Testis (tissue), 2 donors: ENCODE measurements at regions not wholly inside any gene's neighbourhood (a gene's known extent, or its start where the extent isn't known, plus 50 kb on each side); places are given as distances from the start of the nearest gene placed in this dataset.
A peak's percentile ranks its signal among the peaks of the same experiment; 100 is the strongest.

Experiments used
- DNase-seq: peaks from one replicate; pipeline ENCODE4 v3.0.0-alpha.2; 2019
- H3K27ac ChIP-seq, 2 donors: fragments of 200-600 bp; sonication (generic); one replicate each; pipeline ENCODE4 v1.5.1; 2019
- H3K27me3 ChIP-seq: fragments of 200-600 bp; sonication (generic); one replicate; pipeline ENCODE4 v1.5.1; 2019
- H3K36me3 ChIP-seq: fragments of 200-600 bp; sonication (generic); one replicate; pipeline ENCODE4 v1.5.1; 2017; ENCODE audit warnings: low read depth; ENCODE audit errors: missing control alignments
- H3K4me1 ChIP-seq: fragments of 200-600 bp; sonication (generic); one replicate; pipeline ENCODE4 v1.5.1; 2019
- H3K4me3 ChIP-seq, 2 donors: fragments of 200-600 bp; sonication (generic); one replicate each; pipeline ENCODE4 v1.5.1; 2017 to 2019
- H3K9me3 ChIP-seq: fragments of 200-600 bp; sonication (generic); one replicate; pipeline ENCODE4 v1.5.1; 2017
- CTCF ChIP-seq, 3 experiments: fragments of 450-650 bp in 2 of 3; fragments of 200-600 bp in 1 of 3; sonication (generic) in 1 of 3; IDR thresholded peaks; one replicate each; pipeline ENCODE4 v1.5.1; 2016 to 2019; ENCODE audit warnings: antibody characterized with exemption in 3 of 3, mild to moderate bottlenecking in 2 of 3, moderate library complexity in 1 of 3
- POLR2A ChIP-seq: fragments of 450-650 bp; IDR thresholded peaks from one replicate; pipeline ENCODE4 v1.6.1; 2017; ENCODE audit warnings: antibody characterized with exemption, mild to moderate bottlenecking, moderate library complexity
- WGBS, 2 donors: methylation state at CpG; one replicate each; pipeline ENCODE4 v1.1.5; 2018; 5-methylcytosine and 5-hydroxymethylcytosine counted together
- intact Hi-C: fragments of 100-400 bp; cut with DNase I; formaldehyde crosslinking; loops from one replicate; pipeline ENCODE4 v1.15.1; 2023; ENCODE audit warnings: low total_unique reads

GRCh38 chr5:57705769-57706168 lies 223.2 kb upstream of the ACTBL2 start:
- Histone ChIP-seq H3K4me3 (no peak overlapping the region), H3K4me1 (no peaks in the 10 kb centered on the region), H3K27me3 (no peaks in the 10 kb centered on the region), H3K36me3 (no peaks in the 10 kb centered on the region), H3K27ac (no peak overlapping the region), H3K9me3 (no peaks in the 10 kb centered on the region)
- TF ChIP-seq CTCF (IDR thresholded peaks at IDR 0.05), result no peak
- TF ChIP-seq POLR2A, result no peak
- WGBS, 2 donors, result 55 to 58% methylated on average over 3 of the region's 3 CpGs
- no peak for DNase-seq
- intact Hi-C loops, result no loop called here

DNA sequence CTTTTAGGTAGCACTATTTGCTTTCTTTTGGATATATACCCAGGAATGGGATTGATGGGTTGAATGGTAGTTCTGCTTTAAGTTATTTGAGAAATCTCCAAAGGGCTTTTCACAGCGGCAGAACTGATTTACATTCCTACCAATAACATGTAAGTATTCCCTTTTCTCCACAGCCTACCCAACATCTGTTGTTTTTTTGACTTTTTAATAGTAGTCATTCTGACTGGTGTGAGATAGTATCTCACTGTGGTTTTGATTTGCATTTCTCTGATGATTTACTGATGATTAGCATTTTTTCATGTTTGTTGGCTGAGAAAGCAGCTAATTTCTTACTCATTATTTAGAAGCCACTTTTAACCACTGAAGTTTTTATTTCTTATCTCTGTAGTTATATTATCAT lies 221.1 kb upstream of the ACTBL2 start:
- TF ChIP-seq POLR2A (no peak), CTCF (IDR thresholded peaks at IDR 0.05) (no peak)
- Histone ChIP-seq H3K4me1 (no peaks in the 10 kb centered on the region), H3K36me3 (no peaks in the 10 kb centered on the region), H3K9me3 (no peaks in the 10 kb centered on the region), H3K4me3 (no peak overlapping the region), H3K27ac (no peak overlapping the region), H3K27me3 (no peaks in the 10 kb centered on the region)
- intact Hi-C loops, result no loop called here
- 90 to 100% methylated on average over 1 of the region's 1 CpG for WGBS, 2 donors
- DNase-seq, result no peak

DNA sequence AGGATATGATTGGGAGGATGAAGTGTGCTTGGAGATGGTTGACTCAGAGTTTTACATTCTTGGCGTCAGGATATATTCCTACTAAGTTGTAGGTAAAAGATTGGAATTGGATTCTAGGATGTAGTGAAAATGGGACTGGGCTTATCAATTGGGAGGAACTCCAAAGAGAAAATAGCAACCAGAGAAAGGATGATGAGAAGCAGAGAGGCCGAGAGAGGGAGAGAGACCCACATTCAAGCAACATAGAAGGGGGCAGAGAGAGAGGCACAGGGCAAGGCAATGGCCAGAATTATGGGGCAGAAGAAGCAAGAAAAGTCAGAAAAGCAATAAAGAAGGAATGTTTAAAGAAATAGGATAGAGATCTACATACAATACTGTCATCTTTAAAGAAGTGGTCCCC lies 217.9 kb upstream of the ACTBL2 start:
- H3K36me3 ChIP-seq, result no peaks in the 10 kb centered on the region
- H3K27ac ChIP-seq, result no peak overlapping the region
- intact Hi-C loops, result no loop called here
- no peak for DNase-seq
- peaks cover 7% of the 10 kb centered on the region for H3K4me1 ChIP-seq
- no peaks in the 10 kb centered on the region for H3K9me3 ChIP-seq
- TF ChIP-seq CTCF (IDR thresholded peaks at IDR 0.05), result no peak
- no peak for TF ChIP-seq POLR2A
- H3K4me3 ChIP-seq, result no peak overlapping the region
- H3K27me3 ChIP-seq, result no peaks in the 10 kb centered on the region
- 83 to 88% methylated on average over 2 of the region's 2 CpGs for WGBS, 2 donors

DNA sequence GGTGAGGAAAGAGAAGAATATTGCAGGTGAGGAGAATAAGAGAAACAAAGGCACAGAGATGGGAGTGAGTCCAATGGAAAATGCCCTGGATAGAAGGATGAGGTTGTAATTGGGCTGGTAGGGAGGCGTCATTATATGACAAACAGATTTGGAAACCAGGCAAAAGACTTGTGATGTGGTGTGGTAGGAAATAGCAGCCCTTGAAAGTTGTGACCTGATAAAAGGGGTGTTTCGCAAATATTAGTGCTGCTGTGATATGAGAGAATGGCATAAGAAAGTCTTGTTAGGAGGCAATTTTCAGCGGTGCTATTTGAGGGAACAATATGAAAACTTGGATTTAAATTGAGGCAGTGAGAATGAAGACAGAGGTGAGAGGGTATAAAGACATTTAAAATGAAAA lies 217.5 kb upstream of the ACTBL2 start:
- WGBS, 2 donors, result 83 to 90% methylated on average over 3 of the region's 3 CpGs
- intact Hi-C loops, result no loop called here
- Histone ChIP-seq H3K9me3 (no peaks in the 10 kb centered on the region), H3K36me3 (no peaks in the 10 kb centered on the region), H3K27me3 (no peaks in the 10 kb centered on the region), H3K4me1 (peaks cover 7% of the 10 kb centered on the region), H3K4me3 (no peak overlapping the region), H3K27ac (no peak overlapping the region)
- TF ChIP-seq CTCF (IDR thresholded peaks at IDR 0.05) (no peak), POLR2A (no peak)
- no peak for DNase-seq

DNA sequence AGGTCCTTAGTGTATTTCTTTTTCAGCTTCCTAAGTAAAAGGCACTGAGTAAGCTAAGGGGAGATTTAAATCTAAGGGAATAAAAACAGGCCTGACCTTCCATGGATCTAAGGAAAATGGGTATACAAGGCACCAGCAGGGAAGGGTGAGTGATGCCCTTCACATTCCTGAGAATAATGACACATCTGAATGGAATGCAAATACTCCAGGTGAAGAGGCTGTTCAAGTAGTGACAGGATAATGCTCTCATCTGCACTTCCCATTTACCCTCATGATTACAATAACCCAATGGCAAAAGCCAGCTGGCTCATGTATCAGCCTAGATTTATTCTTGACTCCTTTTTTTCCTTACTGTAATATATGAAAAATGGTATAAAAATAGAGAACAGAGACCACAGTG lies 216.2 kb upstream of the ACTBL2 start:
- Histone ChIP-seq H3K27ac (peak overlapping the region in 1 of 2 donors; percentile 74), H3K4me1 (peaks cover 7% of the 10 kb centered on the region), H3K4me3 (no peak overlapping the region), H3K27me3 (no peaks in the 10 kb centered on the region), H3K9me3 (no peaks in the 10 kb centered on the region), H3K36me3 (no peaks in the 10 kb centered on the region)
- no peak for DNase-seq
- TF ChIP-seq CTCF (IDR thresholded peaks at IDR 0.05) (no peak), POLR2A (no peak)
- intact Hi-C loops, result no loop called here
